Sigmoid colon (tissue), 4 donors: ENCODE measurements at regions not wholly inside any gene's neighbourhood (a gene's known extent, or its start where the extent isn't known, plus 50 kb on each side); places are given as distances from the start of the nearest gene placed in this dataset.

ENCODE experiments used
- CTCF ChIP-seq, 4 experiments: fragments of 450-650 bp in 3 of 4; fragments of 200-600 bp in 1 of 4; IDR thresholded peaks; one replicate each; pipeline ENCODE4 v1.5.1; 2016 to 2019; ENCODE audit warnings: antibody characterized with exemption in 4 of 4, mild to moderate bottlenecking in 3 of 4, moderate library complexity in 2 of 4
- EP300 ChIP-seq, 4 donors: sonication (generic); formaldehyde crosslinking; IDR thresholded peaks; one replicate each; pipeline ENCODE4 v1.6.1; 2017; ENCODE audit warnings: antibody characterized with exemption in 4 of 4
- POLR2A ChIP-seq, 2 donors: fragments of 450-650 bp; IDR thresholded peaks; one replicate each; pipeline ENCODE4 v1.6.1; 2016; ENCODE audit warnings: antibody characterized with exemption in 2 of 2, mild to moderate bottlenecking in 2 of 2, moderate library complexity in 2 of 2
- POLR2AphosphoS5 ChIP-seq, 4 donors: sonication (generic); formaldehyde crosslinking; IDR thresholded peaks; one replicate each; pipeline ENCODE4 v1.6.1; 2017; ENCODE audit warnings: antibody characterized with exemption in 4 of 4

- TF ChIP-seq CTCF (IDR thresholded peaks at IDR 0.05) (no peak), POLR2A (IDR thresholded peaks at IDR 0.05) (no peak), EP300 (IDR thresholded peaks at IDR 0.05) (no peak), POLR2AphosphoS5 (IDR thresholded peaks at IDR 0.05) (no peak)
These were observed 563.7 kb downstream of the CDK5RAP2 start for GRCh38 chr9:120016231-120016630.
